GM12872 (cell line): ENCODE measurements at regions not wholly inside any gene's neighbourhood (a gene's known extent, or its start where the extent isn't known, plus 50 kb on each side); places are given as distances from the start of the nearest gene placed in this dataset.

Experiments
- TF ChIP-seq, protein P1 (sequence below): IDR thresholded peaks from 3 replicates; pipeline ENCODE4 v1.5.1; 2011; ENCODE audit warnings: low read depth, mild to moderate bottlenecking, low read length, moderate library complexity; ENCODE audit not compliant: insufficient read depth

DNA sequence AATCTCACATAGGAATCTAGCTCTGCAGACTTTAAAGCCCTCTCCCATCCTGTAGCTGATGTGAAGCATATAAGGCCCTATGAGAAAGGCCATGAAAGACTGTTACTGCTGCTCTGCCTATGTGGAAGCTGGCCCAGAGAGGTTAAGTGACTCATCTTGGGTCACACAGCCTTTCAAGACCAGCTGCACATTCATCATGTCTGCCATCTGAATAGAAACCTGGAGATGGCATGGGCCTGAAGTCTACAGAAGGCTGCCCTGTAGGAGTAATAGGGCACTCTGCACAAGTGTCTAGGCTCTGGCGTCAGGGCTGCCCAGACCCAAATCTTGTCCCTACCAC lies 59.4 kb upstream of the COL13A1 start:
- TF ChIP-seq, protein P1, sequence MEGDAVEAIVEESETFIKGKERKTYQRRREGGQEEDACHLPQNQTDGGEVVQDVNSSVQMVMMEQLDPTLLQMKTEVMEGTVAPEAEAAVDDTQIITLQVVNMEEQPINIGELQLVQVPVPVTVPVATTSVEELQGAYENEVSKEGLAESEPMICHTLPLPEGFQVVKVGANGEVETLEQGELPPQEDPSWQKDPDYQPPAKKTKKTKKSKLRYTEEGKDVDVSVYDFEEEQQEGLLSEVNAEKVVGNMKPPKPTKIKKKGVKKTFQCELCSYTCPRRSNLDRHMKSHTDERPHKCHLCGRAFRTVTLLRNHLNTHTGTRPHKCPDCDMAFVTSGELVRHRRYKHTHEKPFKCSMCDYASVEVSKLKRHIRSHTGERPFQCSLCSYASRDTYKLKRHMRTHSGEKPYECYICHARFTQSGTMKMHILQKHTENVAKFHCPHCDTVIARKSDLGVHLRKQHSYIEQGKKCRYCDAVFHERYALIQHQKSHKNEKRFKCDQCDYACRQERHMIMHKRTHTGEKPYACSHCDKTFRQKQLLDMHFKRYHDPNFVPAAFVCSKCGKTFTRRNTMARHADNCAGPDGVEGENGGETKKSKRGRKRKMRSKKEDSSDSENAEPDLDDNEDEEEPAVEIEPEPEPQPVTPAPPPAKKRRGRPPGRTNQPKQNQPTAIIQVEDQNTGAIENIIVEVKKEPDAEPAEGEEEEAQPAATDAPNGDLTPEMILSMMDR, result no peak

- TF ChIP-seq, protein P1, result peak; percentile 53
Measured at GRCh38 chr10:69742928-69743602, 58.6 kb upstream of the COL13A1 start.

DNA sequence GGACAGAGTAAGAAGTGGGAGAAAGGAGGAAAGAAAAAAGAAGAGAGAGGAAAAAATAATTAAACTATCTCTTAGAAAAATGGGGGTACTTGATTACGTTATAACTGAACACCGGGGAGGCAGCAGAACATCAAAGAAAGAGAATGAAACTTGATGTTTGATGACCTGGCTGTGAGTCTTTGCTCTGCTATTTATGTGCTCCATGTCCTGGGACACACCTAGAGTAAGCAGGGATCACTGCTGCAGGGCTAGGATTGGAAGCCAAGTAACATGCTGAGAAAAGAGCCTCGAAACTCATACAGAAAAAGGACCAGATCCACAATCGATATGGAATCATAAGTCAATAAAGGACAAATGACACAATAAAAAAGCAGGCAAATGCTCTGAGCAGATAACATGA lies 56.7 kb upstream of the COL13A1 start:
- TF ChIP-seq, protein P1, result no peak

- TF ChIP-seq, protein P1, result no peak
Measured at GRCh38 chr10:69745698-69746097, 56.0 kb upstream of the COL13A1 start.

DNA sequence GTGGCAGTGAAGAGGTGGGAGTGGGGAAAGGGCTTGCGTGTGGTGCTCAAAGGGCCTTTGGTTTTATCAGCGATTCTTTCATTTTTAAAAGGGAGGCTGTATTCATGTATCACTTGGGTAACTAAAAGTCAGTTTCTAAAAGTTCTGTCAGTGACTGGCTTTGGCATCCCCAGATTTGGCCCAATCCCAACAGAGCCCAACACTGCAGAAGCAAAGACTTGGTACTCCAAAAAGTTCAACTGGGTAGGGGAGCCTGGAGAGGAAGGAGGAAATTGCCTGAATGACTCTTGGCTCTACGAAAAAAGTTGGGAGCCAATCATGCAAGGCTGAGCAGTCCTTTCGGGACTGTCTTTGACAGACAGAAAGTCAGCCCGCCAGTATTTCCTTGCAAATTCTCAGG lies 54.5 kb upstream of the COL13A1 start:
- TF ChIP-seq, protein P1, result no peak

- TF ChIP-seq, protein P1, result no peak
Measured at GRCh38 chr10:69748621-69749020, 53.1 kb upstream of the COL13A1 start.

- TF ChIP-seq, protein P1, result no peak
Measured at GRCh38 chr10:69749178-69750010, 52.3 kb upstream of the COL13A1 start.
